ENCODE measurements at regions not wholly inside any gene's neighbourhood (a gene's known extent, or its start where the extent isn't known, plus 50 kb on each side); places are given as distances from the start of the nearest gene placed in this dataset.

DNA sequence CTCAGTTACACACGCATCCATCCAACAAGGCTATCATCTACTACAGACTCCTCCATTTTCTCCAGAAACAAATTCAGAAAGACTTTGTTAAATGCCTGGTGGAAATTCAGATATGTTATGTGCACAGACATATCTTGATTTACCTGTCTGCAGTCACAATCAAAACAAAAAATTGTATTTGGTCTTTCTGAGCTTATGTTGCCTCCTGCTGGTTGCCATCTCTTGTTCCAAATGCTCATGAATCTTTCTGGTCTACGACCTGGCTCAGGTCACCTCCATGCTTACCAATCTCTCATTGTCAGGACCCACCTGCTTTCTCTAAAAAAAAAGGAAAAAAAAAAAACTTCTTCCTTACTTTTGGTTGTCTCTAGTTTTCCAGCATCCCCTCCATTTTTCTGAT is 169.2 kb upstream of the PLXNC1 start:
- no peak overlapping the region for H4K8ac ChIP-seq (replicated peaks; ENCODE audit: insufficient read length, low read depth, low read length)
- H3K4ac ChIP-seq (ENCODE audit: low read depth, low read length), result no peak overlapping the region
- H3K9me3 Mint-ChIP-seq, result 0 out of 5 replicates have a peak, but pooled peaks cover 0 to 1% of the 10 kb centered on the region in 2 experiments
- H3K56ac ChIP-seq (ENCODE audit: insufficient read length, low read depth, low read length), result no peak overlapping the region
- H3K4me3 Mint-ChIP-seq, result no peak overlapping the region
- no peak overlapping the region for H4K5ac ChIP-seq (ENCODE audit: insufficient read length, low read depth, low read length)
- no peaks in the 10 kb centered on the region for H3K9me3 ChIP-seq (ENCODE audit: control insufficient read depth, low read depth, low read length)
- no peak overlapping the region for H3K18ac ChIP-seq (ENCODE audit: insufficient read length, low read depth, low read length)
- TF ChIP-seq, protein P1, sequence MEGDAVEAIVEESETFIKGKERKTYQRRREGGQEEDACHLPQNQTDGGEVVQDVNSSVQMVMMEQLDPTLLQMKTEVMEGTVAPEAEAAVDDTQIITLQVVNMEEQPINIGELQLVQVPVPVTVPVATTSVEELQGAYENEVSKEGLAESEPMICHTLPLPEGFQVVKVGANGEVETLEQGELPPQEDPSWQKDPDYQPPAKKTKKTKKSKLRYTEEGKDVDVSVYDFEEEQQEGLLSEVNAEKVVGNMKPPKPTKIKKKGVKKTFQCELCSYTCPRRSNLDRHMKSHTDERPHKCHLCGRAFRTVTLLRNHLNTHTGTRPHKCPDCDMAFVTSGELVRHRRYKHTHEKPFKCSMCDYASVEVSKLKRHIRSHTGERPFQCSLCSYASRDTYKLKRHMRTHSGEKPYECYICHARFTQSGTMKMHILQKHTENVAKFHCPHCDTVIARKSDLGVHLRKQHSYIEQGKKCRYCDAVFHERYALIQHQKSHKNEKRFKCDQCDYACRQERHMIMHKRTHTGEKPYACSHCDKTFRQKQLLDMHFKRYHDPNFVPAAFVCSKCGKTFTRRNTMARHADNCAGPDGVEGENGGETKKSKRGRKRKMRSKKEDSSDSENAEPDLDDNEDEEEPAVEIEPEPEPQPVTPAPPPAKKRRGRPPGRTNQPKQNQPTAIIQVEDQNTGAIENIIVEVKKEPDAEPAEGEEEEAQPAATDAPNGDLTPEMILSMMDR (conservative IDR thresholded peaks at IDR 0.05), result peak; percentile 49
- H2BK15ac ChIP-seq (ENCODE audit: low read depth, low read length), result no peak overlapping the region
- no peak overlapping the region for H2BK20ac ChIP-seq (ENCODE audit: low read depth, low read length, poor library complexity, severe bottlenecking)
- H3K27me3 Mint-ChIP-seq (ENCODE audit: low read depth), result no peaks in the 10 kb centered on the region; the same call in 1 of the 2 replicates
- H2BK5ac ChIP-seq (ENCODE audit: insufficient read length, low read length), result no peak overlapping the region
- WGBS (ENCODE audit: extremely low coverage, insufficient read length, low lambda C conversion rate), result no CpG with 5 or more reads among the region's 2 CpGs
- peaks cover 3% of the 10 kb centered on the region for H4K20me1 ChIP-seq (ENCODE audit: control insufficient read depth, insufficient read depth, insufficient read length)
- peaks cover 0 to 5% (median 0%) of the 10 kb centered on the region in 3 experiments; a peak in 1 of 7 replicates for H3K36me3 Mint-ChIP-seq (ENCODE audit: insufficient read depth in 1 of 3, low read depth in 3 of 3)
- H3K14ac ChIP-seq (ENCODE audit: insufficient read depth, low read length), result no peak overlapping the region
- H3K23ac ChIP-seq (ENCODE audit: insufficient read length, low read depth, low read length), result no peak overlapping the region
- no peaks in the 10 kb centered on the region for H3K79me1 ChIP-seq (ENCODE audit: insufficient read depth, low read depth, low read length, poor library complexity, severe bottlenecking)
- no peak overlapping the region for H3K27ac Mint-ChIP-seq
- DNase-seq, result no peak
- no peak overlapping the region for H3K27ac ChIP-seq (ENCODE audit: insufficient read length, low read depth, low read length)
- no peaks in the 10 kb centered on the region for H3K23me2 ChIP-seq (ENCODE audit: insufficient read length, low read depth, low read length, poor library complexity, severe bottlenecking)
- no peak overlapping the region for H2AK5ac ChIP-seq (ENCODE audit: insufficient read length, low read length)
- H2AFZ ChIP-seq (ENCODE audit: low read length), result no peak overlapping the region
- H3K27me3 ChIP-seq (ENCODE audit: insufficient read depth, low read length), result no peaks in the 10 kb centered on the region
- H4K91ac ChIP-seq (ENCODE audit: insufficient read length, low read depth, low read length), result no peak overlapping the region
- no peak overlapping the region for H3K4me2 ChIP-seq (ENCODE audit: insufficient read depth, insufficient read length, low read length)
- H3K4me1 Mint-ChIP-seq, result peaks cover 16 to 19% of the 10 kb centered on the region in 2 experiments
- H3K9ac ChIP-seq (ENCODE audit: extremely low read depth, insufficient read length, low read length), result no peak overlapping the region
- H3T11ph ChIP-seq (ENCODE audit: low read length), result no peak overlapping the region
- H2BK12ac ChIP-seq (ENCODE audit: insufficient read length, low read depth, low read length), result no peak overlapping the region
- no peaks in the 10 kb centered on the region for H3K4me1 ChIP-seq (ENCODE audit: insufficient read depth, low read length)
- H2BK120ac ChIP-seq (ENCODE audit: low read depth, low read length, poor library complexity, severe bottlenecking), result no peak overlapping the region
- no peaks in the 10 kb centered on the region for H3K79me2 ChIP-seq (ENCODE audit: insufficient read depth, low read length)

All from H9 (cell line).